HFFc6 (cell line): ENCODE measurements at regions not wholly inside any gene's neighbourhood (a gene's known extent, or its start where the extent isn't known, plus 50 kb on each side); places are given as distances from the start of the nearest gene placed in this dataset.

Experiments
- DNase-seq: peaks from one replicate; pipeline ENCODE4 v3.0.0-alpha.2; 2018
- H3K27ac Mint-ChIP-seq: 2 replicates; pipeline ENCODE4 v1.8.0; 2020; ENCODE audit warnings: mild to moderate bottlenecking, mixed read lengths
- H3K27me3 Mint-ChIP-seq: 2 replicates; pipeline ENCODE4 v1.8.0; 2021; ENCODE audit warnings: mild to moderate bottlenecking, moderate library complexity, mixed read lengths; ENCODE audit not compliant: insufficient read depth
- H3K36me3 Mint-ChIP-seq: 2 replicates; pipeline ENCODE4 v1.8.0; 2021; ENCODE audit warnings: low read depth, mixed read lengths
- H3K4me1 Mint-ChIP-seq: 2 replicates; pipeline ENCODE4 v1.8.0; 2020; ENCODE audit warnings: low read depth, mixed read lengths
- H3K4me3 Mint-ChIP-seq: 2 replicates; pipeline ENCODE4 v1.8.0; 2020; ENCODE audit warnings: mild to moderate bottlenecking, moderate library complexity, mixed read lengths
- H3K9me3 Mint-ChIP-seq: 2 replicates; pipeline ENCODE4 v1.8.0; 2020; ENCODE audit warnings: mild to moderate bottlenecking, mixed read lengths
- TF ChIP-seq, protein P1 (sequence below): fragments of 200-600 bp; sonication (generic); IDR thresholded peaks from 2 replicates; pipeline ENCODE4 v1.5.0; 2021; ENCODE audit warnings: antibody characterized with exemption, mild to moderate bottlenecking

DNA sequence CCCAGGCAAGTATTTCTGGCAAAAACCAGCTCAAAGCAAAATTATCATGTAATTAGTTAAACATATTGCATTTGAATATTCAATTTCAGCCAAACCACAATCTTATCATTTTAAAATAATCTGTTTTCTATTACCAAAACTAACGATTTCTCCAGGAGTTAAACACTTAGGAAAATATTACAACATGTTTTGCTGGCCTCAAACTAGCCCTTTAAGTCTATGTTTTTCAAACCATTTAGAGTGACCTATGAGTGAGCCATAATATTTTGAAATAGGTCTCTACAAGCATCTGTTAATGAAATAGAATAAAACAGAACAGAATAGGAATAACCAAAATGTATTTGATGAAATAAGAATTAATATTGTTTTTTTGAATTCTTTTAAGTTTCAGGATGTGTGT lies 370.9 kb downstream of the COL12A1 start:
- peaks cover 2% of the 10 kb centered on the region for H3K27me3 Mint-ChIP-seq
- no peaks in the 10 kb centered on the region for H3K4me1 Mint-ChIP-seq
- no peak overlapping the region for H3K4me3 Mint-ChIP-seq
- H3K9me3 Mint-ChIP-seq = no peaks in the 10 kb centered on the region
- no peak overlapping the region for H3K27ac Mint-ChIP-seq
- H3K36me3 Mint-ChIP-seq = no peaks in the 10 kb centered on the region
- no peak for DNase-seq
- TF ChIP-seq, protein P1, sequence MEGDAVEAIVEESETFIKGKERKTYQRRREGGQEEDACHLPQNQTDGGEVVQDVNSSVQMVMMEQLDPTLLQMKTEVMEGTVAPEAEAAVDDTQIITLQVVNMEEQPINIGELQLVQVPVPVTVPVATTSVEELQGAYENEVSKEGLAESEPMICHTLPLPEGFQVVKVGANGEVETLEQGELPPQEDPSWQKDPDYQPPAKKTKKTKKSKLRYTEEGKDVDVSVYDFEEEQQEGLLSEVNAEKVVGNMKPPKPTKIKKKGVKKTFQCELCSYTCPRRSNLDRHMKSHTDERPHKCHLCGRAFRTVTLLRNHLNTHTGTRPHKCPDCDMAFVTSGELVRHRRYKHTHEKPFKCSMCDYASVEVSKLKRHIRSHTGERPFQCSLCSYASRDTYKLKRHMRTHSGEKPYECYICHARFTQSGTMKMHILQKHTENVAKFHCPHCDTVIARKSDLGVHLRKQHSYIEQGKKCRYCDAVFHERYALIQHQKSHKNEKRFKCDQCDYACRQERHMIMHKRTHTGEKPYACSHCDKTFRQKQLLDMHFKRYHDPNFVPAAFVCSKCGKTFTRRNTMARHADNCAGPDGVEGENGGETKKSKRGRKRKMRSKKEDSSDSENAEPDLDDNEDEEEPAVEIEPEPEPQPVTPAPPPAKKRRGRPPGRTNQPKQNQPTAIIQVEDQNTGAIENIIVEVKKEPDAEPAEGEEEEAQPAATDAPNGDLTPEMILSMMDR = no peak

DNA sequence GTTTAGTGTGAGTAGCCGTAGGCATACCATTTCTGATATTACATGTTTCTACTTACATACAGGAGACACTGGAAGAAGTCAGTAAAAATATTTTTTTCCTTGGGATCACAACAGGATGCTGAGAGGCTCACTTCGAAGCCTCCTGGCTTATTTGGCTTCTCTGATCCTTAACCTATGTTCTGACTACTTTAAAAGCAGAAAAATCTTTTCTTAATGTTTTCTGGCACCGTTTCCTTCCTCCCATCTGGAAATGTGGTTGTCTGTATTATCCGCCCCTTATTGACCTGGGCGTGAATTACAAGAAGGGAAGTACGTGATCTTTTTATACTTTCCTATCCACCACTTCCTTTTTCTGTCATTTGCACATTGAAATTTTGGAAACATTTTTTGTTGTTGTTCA lies 379.6 kb downstream of the COL12A1 start:
- Mint-ChIP-seq H3K36me3 (no peaks in the 10 kb centered on the region), H3K9me3 (no peaks in the 10 kb centered on the region), H3K4me3 (no peak overlapping the region), H3K27ac (no peak overlapping the region), H3K4me1 (no peaks in the 10 kb centered on the region; the same call in 1 of the 2 replicates), H3K27me3 (no peaks in the 10 kb centered on the region)
- TF ChIP-seq, protein P1 = no peak
- DNase-seq = no peak

DNA sequence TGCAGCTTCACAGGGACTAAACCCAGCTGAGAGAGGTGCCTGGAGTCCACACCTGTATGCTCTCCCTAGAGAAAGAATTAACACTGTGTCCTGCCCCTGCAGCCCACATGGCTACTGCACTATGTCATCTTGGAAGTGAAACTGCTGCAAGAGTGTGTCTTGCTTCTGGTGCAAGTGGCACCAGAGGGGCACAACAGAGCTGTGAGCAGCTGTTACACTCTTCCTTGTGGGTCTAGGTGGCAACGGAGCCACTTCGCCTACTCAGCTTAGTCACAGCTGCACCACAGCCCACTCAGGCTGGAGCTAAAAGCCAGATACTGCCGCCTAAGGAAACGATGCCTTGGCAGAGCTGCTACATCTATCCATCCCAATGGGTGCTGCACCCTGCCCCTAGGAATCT lies 391.4 kb downstream of the COL12A1 start:
- TF ChIP-seq, protein P1 = no peak
- DNase-seq = no peak
- Mint-ChIP-seq H3K36me3 (no peaks in the 10 kb centered on the region), H3K27me3 (peaks cover 5% of the 10 kb centered on the region), H3K4me3 (no peak overlapping the region), H3K9me3 (peaks cover 17% of the 10 kb centered on the region), H3K27ac (no peak overlapping the region), H3K4me1 (no peaks in the 10 kb centered on the region)

DNA sequence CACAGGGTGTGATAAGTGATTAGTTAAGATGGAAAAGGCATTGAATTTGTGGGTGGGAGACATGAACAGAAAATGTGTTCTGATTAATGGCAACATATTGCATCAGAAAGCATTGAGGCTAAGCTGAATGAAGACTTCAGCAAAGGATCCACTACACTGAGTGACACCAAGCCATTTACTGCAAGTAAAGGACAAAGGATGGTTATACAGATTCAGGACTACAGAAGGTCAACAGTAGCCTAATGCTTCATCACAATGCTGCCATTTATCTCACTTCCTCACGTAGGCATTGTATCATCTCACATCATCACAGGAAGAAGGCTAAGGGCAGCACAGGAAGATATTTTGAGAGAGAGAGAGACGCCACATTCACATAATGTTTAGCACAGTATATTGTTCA lies 398.2 kb downstream of the COL12A1 start:
- H3K27ac Mint-ChIP-seq = no peak overlapping the region
- H3K36me3 Mint-ChIP-seq = no peaks in the 10 kb centered on the region
- no peak for DNase-seq
- peaks cover 8% of the 10 kb centered on the region for H3K27me3 Mint-ChIP-seq
- no peak overlapping the region for H3K4me3 Mint-ChIP-seq
- H3K4me1 Mint-ChIP-seq = no peaks in the 10 kb centered on the region
- TF ChIP-seq, protein P1 = no peak
- no peaks in the 10 kb centered on the region for H3K9me3 Mint-ChIP-seq

DNA sequence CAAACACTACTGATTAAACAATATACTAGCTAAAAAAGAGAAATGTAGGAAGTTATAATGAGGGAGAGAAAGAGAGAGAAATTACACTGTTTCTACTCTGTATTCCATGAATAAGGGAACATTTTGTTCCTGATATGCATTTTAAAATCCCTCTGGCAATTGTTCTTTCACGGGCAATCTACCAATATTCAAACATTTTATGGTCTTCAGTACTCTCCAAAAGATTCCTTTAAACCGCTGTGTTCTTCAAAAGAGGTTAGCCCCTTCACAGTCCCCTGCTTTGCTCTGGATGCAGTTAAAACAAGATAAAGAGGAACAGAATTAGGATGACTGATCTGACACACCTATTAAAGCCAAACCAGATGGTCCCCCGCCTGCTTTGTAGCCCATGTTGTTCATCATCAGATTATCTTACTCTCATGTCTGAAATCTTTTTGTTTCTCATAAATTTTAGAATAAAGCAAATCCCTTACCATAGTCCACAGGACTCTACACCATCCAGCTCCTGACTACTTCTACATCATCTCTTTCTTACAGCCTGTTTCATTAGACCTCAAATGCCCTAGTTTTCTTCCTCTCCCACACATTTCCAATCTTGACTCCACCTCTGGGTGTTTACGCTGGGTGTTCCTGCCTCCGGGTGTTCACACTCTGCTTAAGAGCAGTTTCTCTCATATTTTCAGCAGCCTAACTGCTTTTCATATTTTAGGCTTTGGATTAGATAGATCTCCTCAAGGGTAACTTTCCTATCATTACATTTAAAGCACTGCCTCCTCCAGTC lies 399.7 kb downstream of the COL12A1 start:
- no peak for DNase-seq
- H3K4me1 Mint-ChIP-seq = no peaks in the 10 kb centered on the region
- no peak overlapping the region for H3K27ac Mint-ChIP-seq
- peaks cover 8% of the 10 kb centered on the region for H3K27me3 Mint-ChIP-seq
- TF ChIP-seq, protein P1 = no peak
- no peaks in the 10 kb centered on the region for H3K36me3 Mint-ChIP-seq
- no peak overlapping the region for H3K4me3 Mint-ChIP-seq
- no peaks in the 10 kb centered on the region for H3K9me3 Mint-ChIP-seq
